ENCODE measurements at regions not wholly inside any gene's neighbourhood (a gene's known extent, or its start where the extent isn't known, plus 50 kb on each side); places are given as distances from the start of the nearest gene placed in this dataset.

DNA sequence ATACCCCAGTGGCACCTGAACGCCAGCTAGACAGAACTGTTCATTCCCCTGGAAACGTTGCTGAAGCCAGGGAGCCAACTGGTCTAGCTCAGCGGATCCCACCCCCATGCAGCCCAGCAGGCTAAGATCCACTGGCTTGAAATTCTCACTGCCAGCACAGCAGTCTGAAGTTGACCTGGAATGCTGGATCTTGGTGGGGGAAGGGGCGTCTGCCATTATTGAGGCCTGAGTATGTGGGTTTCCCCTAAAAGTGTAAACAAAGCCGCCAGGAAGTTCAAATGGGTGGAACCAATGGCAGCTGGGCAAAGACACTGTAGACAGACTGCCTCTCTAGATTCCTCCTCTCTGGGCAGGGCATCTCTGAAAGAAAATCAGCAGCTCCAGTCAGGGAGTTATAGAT is 213.0 kb downstream of the NKX6-1 start:
- no peak for TF ChIP-seq POLR2AphosphoS5 (IDR thresholded peaks at IDR 0.05)
- TF ChIP-seq, protein P1, sequence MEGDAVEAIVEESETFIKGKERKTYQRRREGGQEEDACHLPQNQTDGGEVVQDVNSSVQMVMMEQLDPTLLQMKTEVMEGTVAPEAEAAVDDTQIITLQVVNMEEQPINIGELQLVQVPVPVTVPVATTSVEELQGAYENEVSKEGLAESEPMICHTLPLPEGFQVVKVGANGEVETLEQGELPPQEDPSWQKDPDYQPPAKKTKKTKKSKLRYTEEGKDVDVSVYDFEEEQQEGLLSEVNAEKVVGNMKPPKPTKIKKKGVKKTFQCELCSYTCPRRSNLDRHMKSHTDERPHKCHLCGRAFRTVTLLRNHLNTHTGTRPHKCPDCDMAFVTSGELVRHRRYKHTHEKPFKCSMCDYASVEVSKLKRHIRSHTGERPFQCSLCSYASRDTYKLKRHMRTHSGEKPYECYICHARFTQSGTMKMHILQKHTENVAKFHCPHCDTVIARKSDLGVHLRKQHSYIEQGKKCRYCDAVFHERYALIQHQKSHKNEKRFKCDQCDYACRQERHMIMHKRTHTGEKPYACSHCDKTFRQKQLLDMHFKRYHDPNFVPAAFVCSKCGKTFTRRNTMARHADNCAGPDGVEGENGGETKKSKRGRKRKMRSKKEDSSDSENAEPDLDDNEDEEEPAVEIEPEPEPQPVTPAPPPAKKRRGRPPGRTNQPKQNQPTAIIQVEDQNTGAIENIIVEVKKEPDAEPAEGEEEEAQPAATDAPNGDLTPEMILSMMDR (IDR thresholded peaks at IDR 0.05): no peak
